ENCODE measurements at regions not wholly inside any gene's neighbourhood (a gene's known extent, or its start where the extent isn't known, plus 50 kb on each side); places are given as distances from the start of the nearest gene placed in this dataset.

GRCh38 chr11:32024948-32025347 is 65.9 kb upstream of the RCN1 start:
- no peak for TF ChIP-seq POLR2A (IDR thresholded peaks at IDR 0.05; ENCODE audit: low read depth, low read length)
- TF ChIP-seq POLR2AphosphoS5 (IDR thresholded peaks at IDR 0.05; ENCODE audit: low read depth, low read length) = no peak

Measured in GM12892 (cell line).